ENCODE measurements at regions not wholly inside any gene's neighbourhood (a gene's known extent, or its start where the extent isn't known, plus 50 kb on each side); places are given as distances from the start of the nearest gene placed in this dataset.

DNA sequence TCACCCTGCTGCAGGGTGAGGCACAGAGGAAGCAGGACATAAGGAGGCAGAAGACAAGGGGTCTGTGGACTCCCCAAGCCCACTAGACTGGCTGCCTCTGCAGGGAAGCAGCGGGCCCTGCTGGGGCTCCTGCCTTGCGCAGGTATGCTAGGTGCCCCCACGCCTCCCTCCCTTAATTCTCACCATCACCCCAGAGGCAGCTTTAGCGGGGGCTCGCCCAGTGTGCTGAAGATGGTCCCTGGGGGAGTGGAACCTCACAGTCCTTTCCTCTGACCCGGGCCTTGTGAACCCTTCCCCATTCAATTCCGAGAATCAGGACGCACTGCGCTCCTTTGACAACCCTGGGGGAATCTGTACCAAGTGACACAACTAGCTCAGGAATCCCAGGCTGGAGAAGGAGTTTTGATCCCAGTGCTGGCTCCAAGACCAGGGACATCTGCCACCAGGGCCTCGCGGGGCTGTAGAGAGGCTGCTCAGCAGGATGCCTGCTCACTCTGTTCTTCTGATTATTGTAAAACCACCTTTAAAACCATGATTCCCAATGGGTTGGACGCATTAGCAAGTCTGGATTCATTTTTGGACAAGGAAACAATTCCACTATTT, 468.4 kb downstream of the TCERG1L start:
- no peaks in the 10 kb centered on the region for H3K27me3 ChIP-seq
- 78 to 83% methylated on average over 12 of the region's 12 CpGs for WGBS, 2 donors
- no peak for TF ChIP-seq POLR2A (IDR thresholded peaks at IDR 0.05)
- TF ChIP-seq, protein P1, sequence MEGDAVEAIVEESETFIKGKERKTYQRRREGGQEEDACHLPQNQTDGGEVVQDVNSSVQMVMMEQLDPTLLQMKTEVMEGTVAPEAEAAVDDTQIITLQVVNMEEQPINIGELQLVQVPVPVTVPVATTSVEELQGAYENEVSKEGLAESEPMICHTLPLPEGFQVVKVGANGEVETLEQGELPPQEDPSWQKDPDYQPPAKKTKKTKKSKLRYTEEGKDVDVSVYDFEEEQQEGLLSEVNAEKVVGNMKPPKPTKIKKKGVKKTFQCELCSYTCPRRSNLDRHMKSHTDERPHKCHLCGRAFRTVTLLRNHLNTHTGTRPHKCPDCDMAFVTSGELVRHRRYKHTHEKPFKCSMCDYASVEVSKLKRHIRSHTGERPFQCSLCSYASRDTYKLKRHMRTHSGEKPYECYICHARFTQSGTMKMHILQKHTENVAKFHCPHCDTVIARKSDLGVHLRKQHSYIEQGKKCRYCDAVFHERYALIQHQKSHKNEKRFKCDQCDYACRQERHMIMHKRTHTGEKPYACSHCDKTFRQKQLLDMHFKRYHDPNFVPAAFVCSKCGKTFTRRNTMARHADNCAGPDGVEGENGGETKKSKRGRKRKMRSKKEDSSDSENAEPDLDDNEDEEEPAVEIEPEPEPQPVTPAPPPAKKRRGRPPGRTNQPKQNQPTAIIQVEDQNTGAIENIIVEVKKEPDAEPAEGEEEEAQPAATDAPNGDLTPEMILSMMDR (IDR thresholded peaks at IDR 0.05) = no peak
- TF ChIP-seq EP300 (IDR thresholded peaks at IDR 0.05) = no peak
- H3K4me3 ChIP-seq = no peak overlapping the region
- H3K9me3 ChIP-seq = no peaks in the 10 kb centered on the region
- H3K36me3 ChIP-seq = no peaks in the 10 kb centered on the region
- no peak for DNase-seq (ENCODE audit: low spot score in 2 of 2)
- no peaks in the 10 kb centered on the region for H3K4me1 ChIP-seq
- no peak overlapping the region for H3K27ac ChIP-seq

DNA sequence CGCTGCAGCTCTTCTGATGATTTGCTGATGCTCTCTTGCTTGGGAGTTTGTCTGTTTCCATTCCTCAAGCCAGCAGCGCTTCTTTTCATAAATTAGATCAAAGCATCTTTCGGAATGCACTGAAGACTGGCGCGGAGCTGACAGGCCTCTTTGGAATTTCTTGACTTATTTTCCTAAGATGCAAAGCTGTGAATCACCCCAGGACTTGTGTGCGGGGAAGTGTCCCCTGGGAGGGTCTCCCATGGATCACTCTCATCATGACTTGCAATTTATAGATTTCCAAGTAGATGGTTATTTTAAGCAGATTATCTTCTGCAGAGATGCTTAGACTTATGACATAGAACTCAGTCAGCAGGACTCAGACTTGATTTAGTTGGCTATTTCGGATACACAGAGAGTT, 467.2 kb downstream of the TCERG1L start:
- no peaks in the 10 kb centered on the region for H3K27me3 ChIP-seq
- no peak overlapping the region for H3K4me3 ChIP-seq
- H3K4me1 ChIP-seq = no peaks in the 10 kb centered on the region
- TF ChIP-seq POLR2A (IDR thresholded peaks at IDR 0.05) = no peak
- TF ChIP-seq, protein P1 (IDR thresholded peaks at IDR 0.05) = no peak
- TF ChIP-seq EP300 (IDR thresholded peaks at IDR 0.05) = no peak
- 65 to 74% methylated on average over 7 of the region's 7 CpGs for WGBS, 2 donors
- no peak for DNase-seq (ENCODE audit: low spot score in 2 of 2)
- H3K27ac ChIP-seq = no peak overlapping the region
- H3K36me3 ChIP-seq = no peaks in the 10 kb centered on the region
- H3K9me3 ChIP-seq = no peaks in the 10 kb centered on the region

DNA sequence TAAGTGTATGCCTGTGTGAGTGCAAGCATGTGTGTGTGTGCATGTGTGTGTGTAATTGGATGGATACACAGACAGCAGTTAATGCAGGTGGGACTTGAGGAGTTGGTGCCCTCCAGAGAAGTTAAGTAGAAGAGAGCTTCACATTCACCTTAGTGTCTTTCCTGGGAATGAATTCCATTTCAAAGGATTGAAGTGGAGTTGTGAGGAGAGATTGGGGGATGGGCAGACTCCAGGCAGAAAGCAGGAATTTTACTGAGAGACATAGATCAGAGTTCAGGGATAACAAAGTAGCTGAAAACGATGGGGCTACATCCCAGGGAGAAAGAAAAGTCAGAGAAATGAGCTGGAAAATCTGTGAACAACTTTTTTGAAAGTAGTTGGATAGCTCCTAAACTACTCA, 464.4 kb downstream of the TCERG1L start:
- H3K27ac ChIP-seq = no peak overlapping the region
- DNase-seq (ENCODE audit: low spot score in 2 of 2) = no peak
- peaks cover 0 to 13% (median 0%) of the 10 kb centered on the region in 4 donors for H3K9me3 ChIP-seq
- H3K4me1 ChIP-seq = no peaks in the 10 kb centered on the region
- H3K36me3 ChIP-seq = no peaks in the 10 kb centered on the region
- no peaks in the 10 kb centered on the region for H3K27me3 ChIP-seq
- no peak overlapping the region for H3K4me3 ChIP-seq
- TF ChIP-seq, protein P1 (IDR thresholded peaks at IDR 0.05) = no peak
- TF ChIP-seq POLR2A (IDR thresholded peaks at IDR 0.05) = no peak
- no peak for TF ChIP-seq EP300 (IDR thresholded peaks at IDR 0.05)
- 14% methylated on average over 1 of the region's 1 CpG for WGBS, 2 donors

DNA sequence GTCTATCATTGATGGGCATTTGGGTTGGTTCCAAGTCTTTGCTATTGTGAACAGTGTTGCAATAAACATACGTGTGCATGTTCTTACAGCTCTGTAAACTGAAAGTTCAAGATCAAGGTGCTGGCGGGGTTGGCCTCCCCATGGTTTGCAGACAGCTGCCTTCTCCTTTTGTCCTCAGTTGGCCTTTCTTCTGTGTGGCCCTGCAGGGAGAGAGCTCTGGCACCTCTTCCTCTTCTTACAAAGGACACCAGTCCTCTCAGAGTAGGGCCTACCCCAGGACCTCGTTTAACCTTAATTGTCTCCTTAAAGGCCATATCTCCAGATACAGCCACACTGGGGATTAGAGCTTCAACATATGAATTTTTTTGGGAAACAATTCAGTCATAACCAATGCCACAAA, 462.7 kb downstream of the TCERG1L start:
- no peak for DNase-seq (ENCODE audit: low spot score in 2 of 2)
- H3K36me3 ChIP-seq = no peaks in the 10 kb centered on the region
- TF ChIP-seq POLR2A (IDR thresholded peaks at IDR 0.05) (no peak), EP300 (IDR thresholded peaks at IDR 0.05) (no peak)
- TF ChIP-seq, protein P1 (IDR thresholded peaks at IDR 0.05) = no peak
- peaks cover 0 to 24% (median 2%) of the 10 kb centered on the region in 4 donors for H3K9me3 ChIP-seq
- H3K4me1 ChIP-seq = no peaks in the 10 kb centered on the region
- no peaks in the 10 kb centered on the region for H3K27me3 ChIP-seq
- no peak overlapping the region for H3K27ac ChIP-seq
- no peak overlapping the region for H3K4me3 ChIP-seq
- WGBS, 2 donors = 79 to 88% methylated on average over 3 of the region's 3 CpGs

DNA sequence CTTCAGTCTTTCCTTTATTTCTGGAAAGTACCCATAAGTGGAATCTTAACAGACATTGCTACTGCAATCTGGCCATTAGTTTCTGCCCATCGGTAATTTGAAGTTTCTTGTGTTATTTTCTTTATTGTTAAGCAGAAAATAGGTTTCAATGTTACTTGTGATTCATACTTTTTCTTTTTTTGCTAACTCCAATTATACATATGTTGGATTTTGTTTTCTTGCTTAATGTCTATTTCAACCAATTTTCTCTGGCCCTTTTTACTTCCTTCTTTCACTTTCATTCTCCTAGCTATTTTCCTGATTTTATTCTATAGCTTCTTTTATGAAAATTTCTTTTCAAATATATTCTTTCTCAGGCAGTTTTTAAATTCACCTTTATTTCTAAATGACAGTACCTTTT, 457.4 kb downstream of the TCERG1L start:
- no peaks in the 10 kb centered on the region for H3K27me3 ChIP-seq
- DNase-seq (ENCODE audit: low spot score in 2 of 2) = no peak
- WGBS, 2 donors = 34 to 69% methylated on average over 1 of the region's 1 CpG
- H3K27ac ChIP-seq = no peak overlapping the region
- TF ChIP-seq POLR2A (IDR thresholded peaks at IDR 0.05) = no peak
- TF ChIP-seq, protein P1 (IDR thresholded peaks at IDR 0.05) = no peak
- no peak for TF ChIP-seq EP300 (IDR thresholded peaks at IDR 0.05)
- no peaks in the 10 kb centered on the region for H3K36me3 ChIP-seq
- no peak overlapping the region for H3K4me3 ChIP-seq
- H3K4me1 ChIP-seq = no peaks in the 10 kb centered on the region
- peaks cover 0 to 45% (median 9%) of the 10 kb centered on the region in 4 donors for H3K9me3 ChIP-seq
